ENCODE measurements at regions not wholly inside any gene's neighbourhood (a gene's known extent, or its start where the extent isn't known, plus 50 kb on each side); places are given as distances from the start of the nearest gene placed in this dataset.

GRCh38 chr1:186750257-186750656 lies 70.0 kb upstream of the PTGS2 start:
- no peak for TF ChIP-seq FOXM1 (IDR thresholded peaks at IDR 0.05; ENCODE audit: borderline replicate concordance)
- TF ChIP-seq FOXA1 (IDR thresholded peaks at IDR 0.05), result no peak
- no peak for TF ChIP-seq SUZ12 (IDR thresholded peaks at IDR 0.05)
- no peak for TF ChIP-seq BHLHE40 (IDR thresholded peaks at IDR 0.05; ENCODE audit: borderline replicate concordance)
- no peak for TF ChIP-seq TARDBP (IDR thresholded peaks at IDR 0.05)
- TF ChIP-seq SP1 (IDR thresholded peaks at IDR 0.05), result no peak
- no peak for TF ChIP-seq HDGF (IDR thresholded peaks at IDR 0.05; ENCODE audit: borderline replicate concordance)
- TF ChIP-seq PKNOX1 (IDR thresholded peaks at IDR 0.05), result no peak
- TF ChIP-seq L3MBTL2 (conservative IDR thresholded peaks at IDR 0.05), result no peak
- TF ChIP-seq FOXK2 (IDR thresholded peaks at IDR 0.05), result no peak
- TF ChIP-seq ELF4 (IDR thresholded peaks at IDR 0.05), result no peak
- no peak for TF ChIP-seq CTBP1 (IDR thresholded peaks at IDR 0.05; ENCODE audit: borderline replicate concordance)
- no peak for TF ChIP-seq NFRKB (IDR thresholded peaks at IDR 0.05)
